GM23338 (cell line): ENCODE measurements at regions not wholly inside any gene's neighbourhood (a gene's known extent, or its start where the extent isn't known, plus 50 kb on each side); places are given as distances from the start of the nearest gene placed in this dataset.

Source experiments
- EZH2 ChIP-seq: fragments of 200-600 bp; sonication (generic); IDR thresholded peaks from one replicate; pipeline ENCODE4 v1.8.0; 2017; ENCODE audit warnings: antibody characterized with exemption, mild to moderate bottlenecking, low read depth; ENCODE audit not compliant: unreplicated experiment
- EZH2phosphoT487 ChIP-seq: fragments of 200-600 bp; sonication (generic); IDR thresholded peaks from one replicate; pipeline ENCODE4 v1.8.1; 2018; ENCODE audit warnings: antibody characterized with exemption; ENCODE audit not compliant: unreplicated experiment
- NANOG ChIP-seq: IDR thresholded peaks from 2 replicates; pipeline ENCODE4 v1.6.1; 2016; ENCODE audit warnings: antibody characterized with exemption, borderline replicate concordance
- TF ChIP-seq, protein P1 (sequence below), 2 experiments: fragments of 200-600 bp in 1 of 2; sonication (generic) in 1 of 2; conservative IDR thresholded peaks; 2 replicates each; pipeline versions ENCODE4 v1.5.1 to v1.6.1; 2016 to 2017; ENCODE audit warnings: antibody characterized with exemption in 2 of 2, low read depth in 2 of 2, mild to moderate bottlenecking in 2 of 2, moderate library complexity in 1 of 2
- TF ChIP-seq, protein P2 (sequence below): IDR thresholded peaks from one replicate; pipeline ENCODE4 v1.6.1; 2018; ENCODE audit warnings: antibody characterized with exemption; ENCODE audit not compliant: unreplicated experiment

DNA sequence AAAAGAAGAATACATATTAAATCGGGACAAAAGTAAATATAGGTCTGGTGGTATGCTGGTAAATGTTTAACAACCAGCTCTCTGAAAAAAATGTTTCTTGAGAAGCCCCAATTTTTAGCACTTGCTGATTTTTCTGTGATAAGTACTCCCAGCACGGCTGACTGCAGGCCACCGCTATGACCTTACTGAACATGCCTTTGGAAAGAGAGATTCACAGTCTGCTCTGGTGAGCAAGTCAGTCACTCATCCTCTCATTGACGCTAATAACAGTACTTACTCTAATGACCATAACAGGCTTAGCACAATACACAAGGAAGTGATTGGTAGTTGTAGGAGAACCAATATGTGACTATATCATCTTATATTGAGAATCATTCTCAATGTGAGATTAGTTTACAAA is 98.9 kb upstream of the BLTP1 start:
- TF ChIP-seq EZH2phosphoT487 = no peak
- TF ChIP-seq EZH2 = no peak
- TF ChIP-seq, protein P1, sequence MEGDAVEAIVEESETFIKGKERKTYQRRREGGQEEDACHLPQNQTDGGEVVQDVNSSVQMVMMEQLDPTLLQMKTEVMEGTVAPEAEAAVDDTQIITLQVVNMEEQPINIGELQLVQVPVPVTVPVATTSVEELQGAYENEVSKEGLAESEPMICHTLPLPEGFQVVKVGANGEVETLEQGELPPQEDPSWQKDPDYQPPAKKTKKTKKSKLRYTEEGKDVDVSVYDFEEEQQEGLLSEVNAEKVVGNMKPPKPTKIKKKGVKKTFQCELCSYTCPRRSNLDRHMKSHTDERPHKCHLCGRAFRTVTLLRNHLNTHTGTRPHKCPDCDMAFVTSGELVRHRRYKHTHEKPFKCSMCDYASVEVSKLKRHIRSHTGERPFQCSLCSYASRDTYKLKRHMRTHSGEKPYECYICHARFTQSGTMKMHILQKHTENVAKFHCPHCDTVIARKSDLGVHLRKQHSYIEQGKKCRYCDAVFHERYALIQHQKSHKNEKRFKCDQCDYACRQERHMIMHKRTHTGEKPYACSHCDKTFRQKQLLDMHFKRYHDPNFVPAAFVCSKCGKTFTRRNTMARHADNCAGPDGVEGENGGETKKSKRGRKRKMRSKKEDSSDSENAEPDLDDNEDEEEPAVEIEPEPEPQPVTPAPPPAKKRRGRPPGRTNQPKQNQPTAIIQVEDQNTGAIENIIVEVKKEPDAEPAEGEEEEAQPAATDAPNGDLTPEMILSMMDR (conservative IDR thresholded peaks at IDR 0.05; ENCODE audit: low read depth in 2 of 2) = no peak
- TF ChIP-seq, protein P2, sequence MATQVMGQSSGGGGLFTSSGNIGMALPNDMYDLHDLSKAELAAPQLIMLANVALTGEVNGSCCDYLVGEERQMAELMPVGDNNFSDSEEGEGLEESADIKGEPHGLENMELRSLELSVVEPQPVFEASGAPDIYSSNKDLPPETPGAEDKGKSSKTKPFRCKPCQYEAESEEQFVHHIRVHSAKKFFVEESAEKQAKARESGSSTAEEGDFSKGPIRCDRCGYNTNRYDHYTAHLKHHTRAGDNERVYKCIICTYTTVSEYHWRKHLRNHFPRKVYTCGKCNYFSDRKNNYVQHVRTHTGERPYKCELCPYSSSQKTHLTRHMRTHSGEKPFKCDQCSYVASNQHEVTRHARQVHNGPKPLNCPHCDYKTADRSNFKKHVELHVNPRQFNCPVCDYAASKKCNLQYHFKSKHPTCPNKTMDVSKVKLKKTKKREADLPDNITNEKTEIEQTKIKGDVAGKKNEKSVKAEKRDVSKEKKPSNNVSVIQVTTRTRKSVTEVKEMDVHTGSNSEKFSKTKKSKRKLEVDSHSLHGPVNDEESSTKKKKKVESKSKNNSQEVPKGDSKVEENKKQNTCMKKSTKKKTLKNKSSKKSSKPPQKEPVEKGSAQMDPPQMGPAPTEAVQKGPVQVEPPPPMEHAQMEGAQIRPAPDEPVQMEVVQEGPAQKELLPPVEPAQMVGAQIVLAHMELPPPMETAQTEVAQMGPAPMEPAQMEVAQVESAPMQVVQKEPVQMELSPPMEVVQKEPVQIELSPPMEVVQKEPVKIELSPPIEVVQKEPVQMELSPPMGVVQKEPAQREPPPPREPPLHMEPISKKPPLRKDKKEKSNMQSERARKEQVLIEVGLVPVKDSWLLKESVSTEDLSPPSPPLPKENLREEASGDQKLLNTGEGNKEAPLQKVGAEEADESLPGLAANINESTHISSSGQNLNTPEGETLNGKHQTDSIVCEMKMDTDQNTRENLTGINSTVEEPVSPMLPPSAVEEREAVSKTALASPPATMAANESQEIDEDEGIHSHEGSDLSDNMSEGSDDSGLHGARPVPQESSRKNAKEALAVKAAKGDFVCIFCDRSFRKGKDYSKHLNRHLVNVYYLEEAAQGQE = no peak
- no peak for TF ChIP-seq NANOG
